ENCODE measurements at regions not wholly inside any gene's neighbourhood (a gene's known extent, or its start where the extent isn't known, plus 50 kb on each side); places are given as distances from the start of the nearest gene placed in this dataset.

DNA sequence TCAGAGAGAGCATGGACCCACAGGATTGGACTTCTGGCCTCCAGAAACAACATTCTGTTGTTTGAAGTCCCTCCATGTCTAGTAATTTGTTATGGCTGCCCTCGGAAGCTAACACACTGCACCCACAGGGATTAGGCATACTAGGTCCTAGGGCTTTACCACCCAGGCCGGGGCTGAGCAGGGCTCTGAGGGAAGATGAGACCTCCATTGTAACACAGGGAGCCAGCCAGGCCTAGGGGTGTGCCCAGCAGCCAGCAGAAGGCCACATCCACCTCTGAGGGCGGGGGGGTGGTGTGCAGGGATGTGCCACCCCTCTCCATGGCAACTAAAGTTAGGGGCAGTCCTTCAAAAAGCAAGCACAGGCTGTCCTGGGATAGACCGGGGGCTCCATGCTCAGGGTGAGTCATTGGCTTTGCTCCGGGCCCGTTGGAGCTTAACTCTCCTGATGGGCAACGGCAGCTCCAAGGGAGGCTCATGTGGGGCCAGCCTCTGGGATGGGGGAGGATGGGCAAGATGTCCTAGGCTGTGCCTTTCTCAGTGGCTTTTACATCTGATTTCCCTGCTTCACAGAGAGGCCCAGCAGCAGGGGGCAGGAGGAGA, 96.6 kb upstream of the GPR26 start:
- ATAC-seq, result no peak

DNA sequence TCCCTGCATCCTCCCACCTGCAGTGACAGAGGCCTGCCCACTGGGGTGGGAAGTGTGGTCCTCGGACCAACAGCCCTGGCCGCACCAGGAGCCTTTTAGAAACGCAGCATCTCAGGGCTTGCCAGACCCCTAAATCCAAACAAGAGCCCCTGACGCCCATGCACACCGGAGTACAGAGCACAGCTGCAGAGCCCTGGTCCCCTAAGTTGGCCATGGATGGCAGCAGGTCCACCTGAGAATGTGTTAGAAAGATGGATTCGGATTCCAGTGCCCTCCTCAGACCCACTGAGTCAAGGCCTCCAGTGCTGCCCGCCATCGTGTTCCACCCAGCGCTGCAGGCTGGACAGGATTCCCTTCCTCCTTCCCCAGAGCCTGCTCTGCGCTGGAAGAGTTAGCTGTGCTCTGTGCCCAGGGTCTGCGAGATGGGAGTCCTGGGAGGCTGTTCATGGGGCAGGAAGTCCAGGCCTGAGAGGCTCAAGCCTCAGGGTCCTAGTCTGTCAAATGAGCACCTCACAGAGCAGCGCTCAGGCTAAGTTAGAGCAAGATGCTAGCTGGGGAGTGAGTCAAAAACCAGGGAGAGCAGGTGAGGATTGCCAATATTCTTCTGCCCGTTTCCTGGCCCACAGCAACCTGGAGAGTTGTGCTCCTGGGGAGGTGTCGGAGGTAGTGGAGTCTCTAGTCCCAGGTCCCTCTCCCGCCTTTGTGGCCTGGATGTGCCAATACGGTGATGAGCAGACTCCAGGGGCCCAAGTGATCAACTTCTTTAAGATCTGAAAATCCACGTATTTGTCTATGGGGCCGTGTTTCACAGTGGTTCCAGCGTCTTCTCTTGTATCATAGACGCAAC, 95.9 kb upstream of the GPR26 start:
- TF ChIP-seq, protein P1, sequence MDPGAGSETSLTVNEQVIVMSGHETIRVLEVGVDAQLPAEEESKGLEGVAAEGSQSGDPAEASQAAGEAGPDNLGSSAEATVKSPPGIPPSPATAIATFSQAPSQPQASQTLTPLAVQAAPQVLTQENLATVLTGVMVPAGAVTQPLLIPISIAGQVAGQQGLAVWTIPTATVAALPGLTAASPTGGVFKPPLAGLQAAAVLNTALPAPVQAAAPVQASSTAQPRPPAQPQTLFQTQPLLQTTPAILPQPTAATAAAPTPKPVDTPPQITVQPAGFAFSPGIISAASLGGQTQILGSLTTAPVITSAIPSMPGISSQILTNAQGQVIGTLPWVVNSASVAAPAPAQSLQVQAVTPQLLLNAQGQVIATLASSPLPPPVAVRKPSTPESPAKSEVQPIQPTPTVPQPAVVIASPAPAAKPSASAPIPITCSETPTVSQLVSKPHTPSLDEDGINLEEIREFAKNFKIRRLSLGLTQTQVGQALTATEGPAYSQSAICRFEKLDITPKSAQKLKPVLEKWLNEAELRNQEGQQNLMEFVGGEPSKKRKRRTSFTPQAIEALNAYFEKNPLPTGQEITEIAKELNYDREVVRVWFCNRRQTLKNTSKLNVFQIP (CRISPR knock-in tag; IDR thresholded peaks at IDR 0.05; ENCODE audit: borderline replicate concordance, low read depth), result no peak
- TF ChIP-seq ESRRG (CRISPR knock-in tag; IDR thresholded peaks at IDR 0.05) (no peak), ARNTL (CRISPR knock-in tag; IDR thresholded peaks at IDR 0.05; ENCODE audit: borderline replicate concordance, low read depth) (no peak), RARB (CRISPR knock-in tag; IDR thresholded peaks at IDR 0.05) (no peak)
- ATAC-seq, result no peak

More for the DNA sequence above, 96.6 kb upstream of the GPR26 start:
- TF ChIP-seq, protein P2, sequence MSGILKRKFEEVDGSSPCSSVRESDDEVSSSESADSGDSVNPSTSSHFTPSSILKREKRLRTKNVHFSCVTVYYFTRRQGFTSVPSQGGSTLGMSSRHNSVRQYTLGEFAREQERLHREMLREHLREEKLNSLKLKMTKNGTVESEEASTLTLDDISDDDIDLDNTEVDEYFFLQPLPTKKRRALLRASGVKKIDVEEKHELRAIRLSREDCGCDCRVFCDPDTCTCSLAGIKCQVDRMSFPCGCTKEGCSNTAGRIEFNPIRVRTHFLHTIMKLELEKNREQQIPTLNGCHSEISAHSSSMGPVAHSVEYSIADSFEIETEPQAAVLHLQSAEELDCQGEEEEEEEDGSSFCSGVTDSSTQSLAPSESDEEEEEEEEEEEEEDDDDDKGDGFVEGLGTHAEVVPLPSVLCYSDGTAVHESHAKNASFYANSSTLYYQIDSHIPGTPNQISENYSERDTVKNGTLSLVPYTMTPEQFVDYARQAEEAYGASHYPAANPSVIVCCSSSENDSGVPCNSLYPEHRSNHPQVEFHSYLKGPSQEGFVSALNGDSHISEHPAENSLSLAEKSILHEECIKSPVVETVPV (CRISPR knock-in tag; IDR thresholded peaks at IDR 0.05), result no peak
- TF ChIP-seq ISL1 (CRISPR knock-in tag; IDR thresholded peaks at IDR 0.05) (no peak), PPARA (CRISPR knock-in tag; IDR thresholded peaks at IDR 0.05; ENCODE audit: borderline replicate concordance) (no peak), ZNF70 (CRISPR knock-in tag; IDR thresholded peaks at IDR 0.05) (no peak), ZNF8 (CRISPR knock-in tag; IDR thresholded peaks at IDR 0.05) (no peak), ZFP3 (CRISPR knock-in tag; IDR thresholded peaks at IDR 0.05) (no peak), GLIS3 (CRISPR knock-in tag; IDR thresholded peaks at IDR 0.05) (no peak)
- TF ChIP-seq, protein P3, sequence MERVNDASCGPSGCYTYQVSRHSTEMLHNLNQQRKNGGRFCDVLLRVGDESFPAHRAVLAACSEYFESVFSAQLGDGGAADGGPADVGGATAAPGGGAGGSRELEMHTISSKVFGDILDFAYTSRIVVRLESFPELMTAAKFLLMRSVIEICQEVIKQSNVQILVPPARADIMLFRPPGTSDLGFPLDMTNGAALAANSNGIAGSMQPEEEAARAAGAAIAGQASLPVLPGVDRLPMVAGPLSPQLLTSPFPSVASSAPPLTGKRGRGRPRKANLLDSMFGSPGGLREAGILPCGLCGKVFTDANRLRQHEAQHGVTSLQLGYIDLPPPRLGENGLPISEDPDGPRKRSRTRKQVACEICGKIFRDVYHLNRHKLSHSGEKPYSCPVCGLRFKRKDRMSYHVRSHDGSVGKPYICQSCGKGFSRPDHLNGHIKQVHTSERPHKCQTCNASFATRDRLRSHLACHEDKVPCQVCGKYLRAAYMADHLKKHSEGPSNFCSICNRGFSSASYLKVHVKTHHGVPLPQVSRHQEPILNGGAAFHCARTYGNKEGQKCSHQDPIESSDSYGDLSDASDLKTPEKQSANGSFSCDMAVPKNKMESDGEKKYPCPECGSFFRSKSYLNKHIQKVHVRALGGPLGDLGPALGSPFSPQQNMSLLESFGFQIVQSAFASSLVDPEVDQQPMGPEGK (CRISPR knock-in tag; IDR thresholded peaks at IDR 0.05; ENCODE audit: borderline replicate concordance), result no peak

DNA sequence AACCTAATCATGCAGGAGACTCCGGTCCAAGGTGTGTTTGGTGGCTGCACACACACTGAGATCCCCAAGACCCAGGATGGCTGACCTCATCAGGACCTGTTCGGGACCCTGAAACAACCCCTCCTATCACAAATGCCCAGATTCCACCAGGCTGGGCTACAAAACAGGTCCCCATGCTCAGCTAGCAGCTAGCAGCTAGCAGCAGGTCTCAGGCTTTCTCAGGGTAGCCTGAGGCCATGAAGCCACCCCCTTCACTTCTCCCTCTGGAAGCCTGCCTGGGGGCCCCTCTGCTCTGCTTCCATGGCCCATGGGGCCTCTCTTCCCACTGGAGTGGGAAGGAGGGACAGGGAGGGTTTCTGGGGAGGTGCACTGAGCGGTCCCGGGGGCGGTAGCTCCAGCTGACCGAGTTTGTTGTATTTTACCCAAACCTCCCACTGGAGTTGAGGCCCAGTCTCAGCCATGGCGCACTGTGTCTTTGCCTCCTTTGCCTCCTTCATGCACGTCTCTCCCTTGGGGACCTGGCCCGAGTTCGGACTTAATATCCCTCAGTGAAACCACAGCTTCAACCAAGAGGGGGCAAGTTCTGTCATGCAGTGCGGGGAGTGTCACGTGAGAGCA, 95.1 kb upstream of the GPR26 start:
- no peak for ATAC-seq
- TF ChIP-seq ZNF70 (CRISPR knock-in tag; IDR thresholded peaks at IDR 0.05) (no peak), ZNF565 (CRISPR knock-in tag; conservative IDR thresholded peaks at IDR 0.05; ENCODE audit: low read depth) (no peak), BACH2 (CRISPR knock-in tag; IDR thresholded peaks at IDR 0.05; ENCODE audit: borderline replicate concordance) (no peak), SNAI2 (CRISPR knock-in tag; IDR thresholded peaks at IDR 0.05) (no peak), ISL1 (CRISPR knock-in tag; IDR thresholded peaks at IDR 0.05) (no peak), PPARA (CRISPR knock-in tag; IDR thresholded peaks at IDR 0.05; ENCODE audit: borderline replicate concordance) (no peak), ZC3H10 (CRISPR knock-in tag; IDR thresholded peaks at IDR 0.05) (no peak), ZFP3 (CRISPR knock-in tag; IDR thresholded peaks at IDR 0.05) (no peak), OSR1 (CRISPR knock-in tag; IDR thresholded peaks at IDR 0.05) (no peak), ZFP30 (CRISPR knock-in tag; IDR thresholded peaks at IDR 0.05) (no peak), TCF4 (CRISPR knock-in tag; IDR thresholded peaks at IDR 0.05; ENCODE audit: borderline replicate concordance) (no peak), CSDC2 (CRISPR knock-in tag; IDR thresholded peaks at IDR 0.05) (no peak)
- TF ChIP-seq, protein P1 (CRISPR knock-in tag; IDR thresholded peaks at IDR 0.05; ENCODE audit: borderline replicate concordance, low read depth), result no peak
- TF ChIP-seq, protein P4, sequence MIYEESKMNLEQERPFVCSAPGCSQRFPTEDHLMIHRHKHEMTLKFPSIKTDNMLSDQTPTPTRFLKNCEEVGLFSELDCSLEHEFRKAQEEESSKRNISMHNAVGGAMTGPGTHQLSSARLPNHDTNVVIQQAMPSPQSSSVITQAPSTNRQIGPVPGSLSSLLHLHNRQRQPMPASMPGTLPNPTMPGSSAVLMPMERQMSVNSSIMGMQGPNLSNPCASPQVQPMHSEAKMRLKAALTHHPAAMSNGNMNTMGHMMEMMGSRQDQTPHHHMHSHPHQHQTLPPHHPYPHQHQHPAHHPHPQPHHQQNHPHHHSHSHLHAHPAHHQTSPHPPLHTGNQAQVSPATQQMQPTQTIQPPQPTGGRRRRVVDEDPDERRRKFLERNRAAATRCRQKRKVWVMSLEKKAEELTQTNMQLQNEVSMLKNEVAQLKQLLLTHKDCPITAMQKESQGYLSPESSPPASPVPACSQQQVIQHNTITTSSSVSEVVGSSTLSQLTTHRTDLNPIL (CRISPR knock-in tag; IDR thresholded peaks at IDR 0.05; ENCODE audit: low read depth), result no peak
- TF ChIP-seq, protein P5, sequence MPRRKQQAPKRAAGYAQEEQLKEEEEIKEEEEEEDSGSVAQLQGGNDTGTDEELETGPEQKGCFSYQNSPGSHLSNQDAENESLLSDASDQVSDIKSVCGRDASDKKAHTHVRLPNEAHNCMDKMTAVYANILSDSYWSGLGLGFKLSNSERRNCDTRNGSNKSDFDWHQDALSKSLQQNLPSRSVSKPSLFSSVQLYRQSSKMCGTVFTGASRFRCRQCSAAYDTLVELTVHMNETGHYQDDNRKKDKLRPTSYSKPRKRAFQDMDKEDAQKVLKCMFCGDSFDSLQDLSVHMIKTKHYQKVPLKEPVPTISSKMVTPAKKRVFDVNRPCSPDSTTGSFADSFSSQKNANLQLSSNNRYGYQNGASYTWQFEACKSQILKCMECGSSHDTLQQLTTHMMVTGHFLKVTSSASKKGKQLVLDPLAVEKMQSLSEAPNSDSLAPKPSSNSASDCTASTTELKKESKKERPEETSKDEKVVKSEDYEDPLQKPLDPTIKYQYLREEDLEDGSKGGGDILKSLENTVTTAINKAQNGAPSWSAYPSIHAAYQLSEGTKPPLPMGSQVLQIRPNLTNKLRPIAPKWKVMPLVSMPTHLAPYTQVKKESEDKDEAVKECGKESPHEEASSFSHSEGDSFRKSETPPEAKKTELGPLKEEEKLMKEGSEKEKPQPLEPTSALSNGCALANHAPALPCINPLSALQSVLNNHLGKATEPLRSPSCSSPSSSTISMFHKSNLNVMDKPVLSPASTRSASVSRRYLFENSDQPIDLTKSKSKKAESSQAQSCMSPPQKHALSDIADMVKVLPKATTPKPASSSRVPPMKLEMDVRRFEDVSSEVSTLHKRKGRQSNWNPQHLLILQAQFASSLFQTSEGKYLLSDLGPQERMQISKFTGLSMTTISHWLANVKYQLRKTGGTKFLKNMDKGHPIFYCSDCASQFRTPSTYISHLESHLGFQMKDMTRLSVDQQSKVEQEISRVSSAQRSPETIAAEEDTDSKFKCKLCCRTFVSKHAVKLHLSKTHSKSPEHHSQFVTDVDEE (CRISPR knock-in tag; IDR thresholded peaks at IDR 0.05), result no peak

Data from SK-N-SH treated with all-trans-retinoic acid at 6 μM for 48 hours (cell line).